RWPE1 (cell line): ENCODE measurements at regions not wholly inside any gene's neighbourhood (a gene's known extent, or its start where the extent isn't known, plus 50 kb on each side); places are given as distances from the start of the nearest gene placed in this dataset.

ENCODE experiments used
- CTCF ChIA-PET: fragments of 350-600 bp; sonication (Branson Sonifier 250); formaldehyde crosslinking; extraction: SDS; loops from one replicate; lab custom pipeline; 2021; lab: Yijun Ruan, JAX
- POLR2A ChIA-PET: fragments of 400-600 bp; formaldehyde crosslinking; extraction: SDS; loops from one replicate; lab custom pipeline; 2020; ENCODE audit warnings: antibody characterized with exemption; ENCODE audit not compliant: low non-redundant PET; lab: Yijun Ruan, JAX
- DNase-seq: peaks from one replicate; pipeline ENCODE4 v3.0.0; 2012; ENCODE audit warnings: low spot score
- H3K27ac ChIP-seq: fragments of 450-650 bp; 2 replicates; pipeline ENCODE4 v1.5.1; 2017
- CTCF ChIP-seq: fragments of 450-650 bp; conservative IDR thresholded peaks from 2 replicates; pipeline ENCODE4 v1.5.1; 2017; ENCODE audit warnings: low read depth, mild to moderate bottlenecking

DNA sequence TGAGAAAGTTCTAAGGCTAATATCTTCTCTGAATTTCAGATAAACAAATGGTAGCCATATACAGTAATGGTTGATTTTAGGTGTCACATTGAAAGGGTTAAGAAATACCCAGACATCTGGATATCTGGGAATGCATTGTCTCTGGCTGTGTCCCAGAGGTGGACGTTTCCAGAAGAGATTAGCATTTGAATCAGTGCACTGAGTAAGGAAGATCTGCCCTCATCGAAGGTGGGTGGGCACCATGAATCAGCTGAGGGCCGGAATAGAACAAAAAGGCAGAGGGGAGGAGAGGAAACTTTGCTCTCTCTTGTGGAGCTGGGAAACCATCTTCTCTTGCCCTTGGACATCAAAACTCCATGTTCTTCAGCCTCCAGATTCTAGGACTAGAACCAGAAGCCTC lies 554.4 kb downstream of the IRX1 start:
- POLR2A ChIA-PET = no interaction called here

GRCh38 chr5:4156153-4156552 lies 560.5 kb downstream of the IRX1 start:
- TF ChIP-seq CTCF = no peak
- DNase-seq = no peak
- CTCF ChIA-PET = no interaction called here
- H3K27ac ChIP-seq = no peak overlapping the region
- POLR2A ChIA-PET = no interaction called here

More for the DNA sequence above, 554.4 kb downstream of the IRX1 start:
- H3K27ac ChIP-seq = no peak overlapping the region
- no peak for DNase-seq
- CTCF ChIA-PET = no interaction called here
- TF ChIP-seq CTCF = no peak

- no peak for DNase-seq
- no peak overlapping the region for H3K27ac ChIP-seq
- TF ChIP-seq CTCF = no peak
- POLR2A ChIA-PET = no interaction called here
- CTCF ChIA-PET = no interaction called here
Measured at GRCh38 chr5:4156889-4157288, 561.3 kb downstream of the IRX1 start.

DNA sequence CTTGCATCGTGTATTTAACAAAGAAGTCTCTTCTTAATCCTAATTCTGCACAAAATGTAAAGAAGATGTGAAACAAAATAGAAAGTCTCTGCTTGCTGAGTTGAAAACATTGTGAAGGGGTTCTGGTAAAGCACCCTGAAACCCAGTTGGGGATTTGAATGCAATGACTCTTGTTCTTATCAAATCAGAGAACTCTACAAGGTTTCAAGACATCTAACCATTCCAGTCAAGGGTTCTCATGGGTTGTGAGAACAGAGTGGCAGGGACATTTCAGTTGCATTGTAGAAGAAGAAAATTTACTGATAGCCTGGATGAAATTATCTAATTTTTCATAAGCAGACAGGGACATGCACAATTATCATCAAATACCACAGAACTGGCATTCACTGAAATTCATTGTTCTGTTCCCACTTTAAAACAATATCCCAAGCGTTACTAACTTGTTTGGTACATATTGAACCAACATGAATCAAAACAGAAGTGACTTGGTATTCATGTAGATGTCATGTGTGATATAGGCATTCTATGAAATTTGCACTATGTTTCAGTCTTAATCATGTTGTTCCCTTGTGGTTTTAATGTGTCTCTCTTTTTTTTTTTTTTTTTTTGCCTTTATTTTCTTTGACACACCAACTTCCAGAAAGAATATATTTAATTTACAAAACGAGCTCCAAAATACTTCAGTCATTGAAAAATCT lies 563.3 kb downstream of the IRX1 start:
- TF ChIP-seq CTCF = no peak
- H3K27ac ChIP-seq = no peak overlapping the region
- POLR2A ChIA-PET = no interaction called here
- CTCF ChIA-PET = no interaction called here
- no peak for DNase-seq

DNA sequence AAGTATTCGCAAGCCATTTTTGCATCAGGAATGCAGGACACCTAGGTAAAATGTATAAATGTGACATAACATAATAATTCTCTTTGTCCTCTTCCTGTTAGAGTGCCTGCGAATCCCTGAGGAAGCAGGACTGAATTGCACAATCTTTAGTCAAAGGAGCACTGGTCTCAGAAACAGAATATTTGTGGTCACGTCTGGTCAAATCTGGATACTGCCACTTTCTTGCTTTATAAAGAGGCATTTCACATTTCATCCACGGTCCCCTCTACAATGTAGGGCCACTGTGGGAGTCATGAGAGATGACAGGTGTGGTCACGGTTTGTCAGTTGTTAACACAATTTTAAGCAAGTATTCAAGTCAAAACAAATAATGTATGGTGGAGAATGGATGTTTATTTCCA lies 564.0 kb downstream of the IRX1 start:
- CTCF ChIA-PET = no interaction called here
- H3K27ac ChIP-seq = no peak overlapping the region
- no peak for TF ChIP-seq CTCF
- no peak for DNase-seq
- POLR2A ChIA-PET = no interaction called here

GRCh38 chr5:4164167-4164566 lies 568.5 kb downstream of the IRX1 start:
- ChIA-PET POLR2A (no interaction called here), CTCF (interaction anchor here (0.6 kb wide), 1 partner anchor 47 kb away, joined by 5 read pairs; no protein-coding TSS in a partner anchor)
- DNase-seq = no peak
- no peak overlapping the region for H3K27ac ChIP-seq
- no peak for TF ChIP-seq CTCF

DNA sequence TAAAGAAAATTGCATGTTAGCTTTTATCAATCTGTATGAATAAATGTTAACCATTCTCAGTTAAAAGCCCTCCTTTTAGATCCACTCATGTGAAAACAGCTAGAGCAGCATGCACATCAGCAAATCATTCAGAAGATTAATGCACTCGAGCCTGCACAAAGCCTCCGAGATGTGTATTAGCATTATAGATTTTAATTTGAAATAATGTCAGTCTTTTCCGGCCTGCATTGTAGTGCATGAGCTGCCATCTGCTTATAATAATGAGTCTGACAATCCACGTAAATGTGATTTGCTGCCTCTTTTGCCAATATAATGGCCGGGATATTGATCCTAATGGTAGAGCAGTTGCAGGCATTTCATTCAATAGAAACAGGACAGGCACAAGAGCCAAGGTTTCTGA lies 585.1 kb downstream of the IRX1 start:
- POLR2A ChIA-PET = no interaction called here
- no peak for DNase-seq
- CTCF ChIA-PET = no interaction called here
- no peak overlapping the region for H3K27ac ChIP-seq
- no peak for TF ChIP-seq CTCF
